H1 (cell line): ENCODE measurements at regions not wholly inside any gene's neighbourhood (a gene's known extent, or its start where the extent isn't known, plus 50 kb on each side); places are given as distances from the start of the nearest gene placed in this dataset.

Experiments used
- FOSL1 ChIP-seq: IDR thresholded peaks from 2 replicates; pipeline ENCODE4 v1.6.1; 2011; ENCODE audit warnings: mild to moderate bottlenecking, low read depth, low read length, moderate library complexity; ENCODE audit not compliant: insufficient read depth
- KDM4A ChIP-seq: IDR thresholded peaks from one replicate; pipeline ENCODE4 v1.7.1; 2012; ENCODE audit warnings: low read depth, mild to moderate bottlenecking, moderate library complexity, low read length, inconsistent platforms; ENCODE audit not compliant: severe bottlenecking
- POLR2A ChIP-seq, 2 experiments: IDR thresholded peaks; 1 replicate in 1 of 2; 2 replicates in 1 of 2; pipeline ENCODE4 v1.6.1; 2011; ENCODE audit warnings: low read depth in 2 of 2, low read length in 2 of 2, mild to moderate bottlenecking in 2 of 2; ENCODE audit errors: control extremely low read depth in 1 of 2
- POLR2AphosphoS5 ChIP-seq: IDR thresholded peaks from 2 replicates; pipeline ENCODE4 v1.6.1; 2011; ENCODE audit warnings: low read depth, low read length
- SP1 ChIP-seq: IDR thresholded peaks from 2 replicates; pipeline ENCODE4 v1.6.1; 2011; ENCODE audit warnings: low read depth, low read length
- SUZ12 ChIP-seq: fragments of 200-600 bp; sonication (generic); IDR thresholded peaks from 2 replicates; pipeline ENCODE4 v1.6.1; 2012; ENCODE audit warnings: mild to moderate bottlenecking, inconsistent platforms, low read length, moderate library complexity, mixed read lengths

- TF ChIP-seq KDM4A (no peak), SUZ12 (no peak), SP1 (no peak), FOSL1 (no peak), POLR2A (IDR thresholded peaks at IDR 0.05; ENCODE audit: control extremely low read depth in 1 of 2, low read depth in 2 of 2, low read length in 2 of 2) (no peak), POLR2AphosphoS5 (no peak)
These were observed 402.3 kb downstream of the DEPDC1B start (continued) for GRCh38 chr5:60297658-60298057.
